HG02759 (cell line): ENCODE measurements at regions not wholly inside any gene's neighbourhood (a gene's known extent, or its start where the extent isn't known, plus 50 kb on each side); places are given as distances from the start of the nearest gene placed in this dataset.

Experiments used
- ATAC-seq: cut with Tn5 transposase; IDR thresholded peaks from one replicate; pipeline ENCODE4 v1.9.1; 2021; ENCODE audit warnings: mild to moderate bottlenecking, moderate library complexity; ENCODE audit not compliant: unreplicated experiment

DNA sequence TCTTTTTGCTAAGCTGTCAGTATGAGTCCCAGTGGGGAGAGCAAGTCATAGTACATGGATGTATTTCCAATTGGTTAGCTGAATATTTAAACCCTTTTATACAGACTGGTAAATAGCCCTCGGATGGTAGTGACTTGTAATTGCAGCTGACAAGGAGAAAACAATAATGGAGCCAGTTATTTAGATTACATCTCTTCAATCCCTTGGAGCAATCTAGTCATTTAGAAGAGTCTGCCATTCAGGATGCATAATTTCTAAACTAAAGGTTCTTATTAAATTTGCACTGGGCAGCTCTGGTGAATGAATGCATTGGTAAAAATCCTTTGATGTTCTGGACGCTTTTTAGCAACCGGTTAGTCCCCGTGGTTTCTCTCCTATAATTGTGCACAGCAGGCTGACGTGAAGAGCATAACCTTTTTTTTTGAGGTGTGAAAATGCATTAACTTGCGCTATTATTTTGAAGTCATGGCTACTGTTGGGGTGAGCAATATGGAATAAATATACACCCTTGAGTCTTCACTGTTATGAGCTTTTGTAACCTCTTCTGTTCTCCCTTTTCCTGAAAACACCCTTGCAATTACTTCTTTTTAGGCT, 158.6 kb upstream of the CD180 start:
- ATAC-seq = no peak

DNA sequence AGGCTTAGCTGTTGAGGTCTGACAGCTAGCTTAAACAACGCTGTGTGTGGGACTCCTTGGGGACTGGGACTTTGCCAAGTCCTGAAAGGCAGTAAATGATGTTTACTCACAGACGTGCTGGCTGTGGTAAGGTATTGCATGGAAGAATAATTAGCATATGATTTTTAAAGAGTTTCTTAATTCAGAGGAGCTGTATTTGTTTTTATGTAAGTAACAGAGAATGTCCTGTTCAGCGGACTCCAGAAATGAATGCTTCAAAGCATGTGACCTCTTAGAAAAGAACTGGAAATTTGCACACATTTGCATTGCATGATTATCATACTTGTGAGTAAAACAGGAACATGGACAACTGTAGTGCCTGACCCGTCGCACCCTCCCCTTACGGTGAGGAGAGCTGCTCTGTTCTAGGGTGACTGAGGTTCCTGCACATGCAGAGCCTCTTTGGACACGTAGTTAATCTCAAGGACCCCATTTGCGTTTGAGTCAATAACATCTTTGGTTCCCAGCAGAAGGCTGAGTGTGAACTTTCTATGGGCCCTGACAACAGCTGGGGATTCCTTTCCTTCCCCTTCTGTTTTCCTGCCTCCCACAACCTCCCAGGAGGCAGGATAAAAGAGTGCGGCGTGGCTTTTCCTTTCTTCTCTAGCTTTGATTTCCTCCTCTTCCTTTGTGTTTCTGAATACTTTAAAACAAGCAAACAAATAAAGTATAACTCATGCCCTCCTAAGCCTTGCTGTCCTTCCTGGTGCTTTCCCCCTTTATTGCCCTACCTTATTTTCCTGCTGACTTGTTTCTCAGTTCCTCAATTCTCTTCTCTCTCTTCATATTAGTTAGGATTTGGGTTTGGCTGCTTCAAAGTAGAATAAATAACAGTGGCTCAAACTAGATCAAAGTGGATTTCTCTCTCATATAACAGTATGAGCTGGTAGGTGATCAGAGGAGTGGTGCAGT, 157.2 kb upstream of the CD180 start:
- ATAC-seq = no peak

DNA sequence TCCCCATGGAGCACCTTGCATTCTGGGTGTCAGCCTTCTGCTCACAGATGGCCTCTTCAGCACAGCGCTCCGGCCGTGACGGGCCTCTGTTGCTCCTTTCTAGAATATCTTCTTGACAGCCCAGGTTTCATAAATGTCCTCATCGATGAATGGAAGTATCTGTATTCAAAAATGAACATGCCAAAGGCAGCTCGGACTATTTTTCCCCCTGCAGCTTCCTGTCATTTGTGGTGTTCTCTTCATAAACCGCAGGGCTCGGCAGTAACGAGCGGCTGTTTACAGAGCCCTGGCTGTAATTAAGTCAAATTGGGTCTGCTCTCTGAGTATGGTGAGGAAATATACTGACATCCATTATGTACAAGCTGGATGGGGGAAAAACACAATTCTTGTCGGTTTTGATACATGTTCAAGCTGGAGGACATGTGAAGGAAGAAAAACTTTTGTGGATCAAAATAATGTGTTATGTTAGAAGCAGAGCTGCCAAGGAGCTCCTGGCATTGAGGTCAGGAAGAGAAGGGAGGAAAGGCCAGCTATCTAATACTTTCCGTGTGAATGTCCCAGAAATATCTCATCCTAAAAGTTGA, 154.1 kb upstream of the CD180 start:
- no peak for ATAC-seq

DNA sequence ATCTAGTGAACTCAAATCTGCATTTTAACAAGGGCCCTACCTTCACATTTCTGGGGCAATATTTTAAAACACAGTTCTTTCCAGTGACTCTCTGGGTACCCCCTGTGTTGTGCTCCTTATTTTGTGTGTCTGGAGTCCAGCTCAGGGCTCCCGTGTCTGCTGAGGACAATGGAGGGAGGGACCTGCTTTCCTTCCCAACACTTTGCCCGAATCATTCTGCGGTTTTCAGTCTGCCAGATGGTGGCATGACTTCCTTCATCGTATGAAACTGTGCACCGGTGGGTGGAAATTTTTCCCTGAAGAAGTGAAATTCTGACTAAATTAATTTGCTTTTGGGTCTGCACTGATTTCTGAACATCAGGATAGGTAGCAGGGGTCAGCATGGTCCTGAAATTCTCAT, 153.6 kb upstream of the CD180 start:
- ATAC-seq = no peak

DNA sequence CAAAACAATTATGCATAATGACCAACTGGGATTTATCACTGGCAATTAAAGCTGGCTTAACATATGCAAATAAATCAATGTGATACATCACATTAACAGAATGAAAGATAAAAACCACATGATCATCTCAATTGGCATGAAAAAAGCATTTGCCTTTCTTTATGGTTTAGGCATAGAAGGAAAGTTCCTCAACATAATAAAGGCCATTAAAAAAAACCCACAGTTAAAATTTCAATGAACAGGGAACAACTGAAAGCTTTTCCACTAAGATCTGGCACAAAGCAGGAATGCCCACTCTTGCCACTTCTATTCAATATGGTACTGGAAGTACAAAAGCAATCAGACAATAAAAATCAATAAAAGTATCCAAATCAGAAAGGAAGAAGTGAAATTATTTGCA, 151.2 kb upstream of the CD180 start:
- ATAC-seq = no peak

DNA sequence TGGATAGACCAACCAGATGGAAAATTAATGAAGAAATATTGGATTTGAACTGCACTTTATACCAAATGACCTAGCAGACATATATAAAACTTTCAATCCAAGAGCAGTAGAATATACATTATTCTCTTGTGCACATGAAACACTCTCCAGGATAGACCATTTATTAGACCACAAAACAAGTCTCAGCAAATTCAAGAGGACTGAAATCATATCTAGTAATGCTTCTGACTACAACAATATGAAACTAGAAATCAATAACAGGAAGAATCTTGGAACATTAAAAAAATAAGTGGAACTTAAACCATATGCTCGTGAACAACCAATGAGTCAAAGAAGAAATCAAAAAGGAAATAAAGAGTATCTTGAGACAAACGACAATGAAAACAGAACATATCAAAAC, 150.0 kb upstream of the CD180 start:
- no peak for ATAC-seq

DNA sequence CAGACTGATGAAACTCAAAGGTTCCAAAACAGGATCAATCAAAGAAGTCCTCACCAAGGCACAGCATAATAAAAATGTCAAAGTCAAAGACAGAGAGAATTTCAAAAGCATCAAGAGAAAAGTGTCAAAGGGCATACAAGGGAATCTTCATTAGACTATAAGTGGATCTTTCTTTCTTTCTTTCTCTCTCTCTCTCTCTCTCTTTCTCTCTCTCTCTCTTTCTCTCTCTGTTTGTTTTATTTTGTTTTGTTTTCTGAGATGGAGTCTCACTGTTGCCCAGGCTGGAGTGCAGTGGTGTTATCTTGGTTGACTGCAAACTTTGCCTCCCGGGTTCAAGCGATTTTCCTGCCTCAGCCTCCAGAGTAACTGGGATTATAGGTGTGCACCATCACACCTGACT, 148.3 kb upstream of the CD180 start:
- ATAC-seq = no peak

DNA sequence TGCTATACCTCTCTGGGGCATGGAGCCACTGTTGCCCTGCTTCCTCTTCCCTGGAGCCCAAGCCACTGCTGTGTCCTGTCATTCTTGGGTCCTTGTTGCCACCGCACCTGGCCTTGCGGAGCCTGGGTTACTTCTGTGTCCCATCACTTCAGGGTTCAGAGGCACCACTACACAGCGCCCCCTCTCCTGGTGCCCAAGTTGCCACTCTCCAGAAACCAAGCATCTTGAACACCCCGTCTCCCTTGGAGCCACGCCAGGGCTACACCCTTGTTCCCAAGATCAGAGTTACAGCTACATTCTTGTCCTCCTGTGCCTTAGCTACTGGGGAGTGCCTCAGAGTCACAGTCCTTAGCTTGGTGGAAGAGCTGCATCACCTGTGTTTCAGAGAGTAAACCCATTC, 147.2 kb upstream of the CD180 start:
- ATAC-seq = no peak

DNA sequence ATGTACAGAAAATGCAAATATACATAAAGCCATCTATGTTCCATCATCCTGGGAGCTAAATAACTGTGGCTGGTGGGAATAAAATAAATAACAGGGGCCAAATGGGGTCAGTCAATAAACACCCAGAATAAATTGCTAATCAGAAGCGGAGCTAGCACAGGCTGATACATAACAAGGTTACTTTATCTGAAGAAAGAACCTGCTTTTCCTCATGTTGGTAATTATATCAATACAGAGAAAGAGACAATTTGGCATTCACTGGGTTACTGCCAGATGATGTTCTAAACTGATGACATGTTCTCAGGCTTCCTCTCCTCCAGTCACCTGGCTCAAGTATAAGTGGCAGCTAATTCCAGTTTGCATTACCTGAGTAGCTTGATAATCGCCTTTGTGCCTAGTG, 144.9 kb upstream of the CD180 start:
- ATAC-seq = no peak

DNA sequence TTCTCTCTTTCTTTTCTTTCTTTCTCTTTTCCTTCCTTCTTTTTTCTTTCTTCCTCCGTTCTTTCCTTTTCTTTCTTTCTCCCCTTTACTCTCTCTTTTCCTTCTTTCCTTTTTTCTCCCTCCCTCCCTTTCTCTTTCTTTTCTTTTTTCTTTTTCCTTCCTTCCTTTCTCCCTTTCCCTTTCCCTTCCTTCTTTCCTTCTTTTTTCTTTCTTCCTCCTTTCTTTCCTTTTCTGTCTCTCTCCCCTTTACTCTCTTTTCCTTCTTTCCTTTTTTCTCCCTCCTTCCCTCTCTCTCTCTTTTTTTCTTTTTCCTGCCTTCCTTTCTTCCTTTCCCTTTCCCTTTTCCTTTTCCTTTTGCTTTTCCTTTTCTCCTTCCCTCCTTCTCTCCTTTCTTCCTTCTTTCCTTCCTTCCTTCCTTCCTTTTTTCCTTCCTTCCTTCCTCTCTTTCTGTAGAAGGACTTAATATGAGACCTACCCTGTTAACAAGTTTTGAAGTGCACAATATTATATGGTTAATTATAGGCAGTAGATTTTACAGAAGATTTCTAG, 142.7 kb upstream of the CD180 start:
- ATAC-seq = no peak

DNA sequence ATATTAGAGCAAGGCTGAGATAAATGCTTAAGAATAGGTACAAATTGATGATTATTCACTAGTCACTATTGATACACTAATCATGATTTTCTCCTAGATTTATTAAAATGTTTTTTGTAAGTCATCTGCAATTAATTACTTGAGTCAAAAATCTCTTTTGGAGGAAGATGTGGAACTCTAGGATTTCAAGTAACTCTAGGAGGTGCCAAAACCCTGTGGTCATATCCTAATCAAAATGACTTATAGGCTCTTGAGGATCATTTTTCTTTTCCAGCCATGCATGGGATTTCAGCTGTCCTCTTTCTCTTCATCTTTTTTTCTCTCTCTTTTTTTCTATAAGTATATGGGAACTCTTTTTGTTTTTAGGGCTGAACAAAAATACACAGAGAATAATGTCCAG, 141.8 kb upstream of the CD180 start:
- no peak for ATAC-seq

DNA sequence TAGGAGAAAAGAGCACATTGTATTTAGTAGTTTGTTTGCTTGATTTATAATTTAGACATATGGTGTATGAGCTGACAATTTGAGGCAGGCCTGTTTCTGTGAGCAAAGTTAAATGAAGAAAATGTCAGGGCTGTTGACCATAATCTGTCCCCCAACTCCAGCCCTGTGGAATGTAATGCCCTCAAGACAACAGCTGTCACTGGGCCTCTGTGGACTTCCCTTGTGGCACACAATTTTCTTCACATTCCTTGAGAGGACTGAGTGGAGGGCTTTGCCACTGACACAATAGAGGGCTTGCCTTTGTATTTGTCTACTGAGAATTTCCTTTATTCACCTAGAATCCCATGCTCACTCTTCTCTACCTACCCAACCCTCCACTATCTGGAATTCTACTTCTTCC, 141.2 kb upstream of the CD180 start:
- no peak for ATAC-seq

DNA sequence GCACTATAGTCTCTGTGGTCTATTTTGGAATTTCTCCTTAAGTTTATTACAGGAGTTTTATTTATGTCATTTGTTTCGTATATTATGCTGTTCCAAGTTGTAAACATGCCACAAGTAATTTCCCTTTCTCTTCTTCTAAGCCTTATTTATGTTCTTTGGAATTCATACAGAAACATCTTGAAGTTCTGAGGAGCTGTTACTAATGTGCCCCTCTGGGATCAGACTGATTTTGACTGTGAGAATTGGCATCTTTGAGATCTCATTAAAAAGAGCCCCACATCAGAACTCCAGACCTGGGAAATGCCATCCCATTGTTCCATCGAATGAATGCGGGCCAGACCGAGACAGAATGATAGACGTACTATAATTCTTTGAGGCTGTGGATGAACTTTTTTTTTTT, 138.8 kb upstream of the CD180 start:
- ATAC-seq = no peak

DNA sequence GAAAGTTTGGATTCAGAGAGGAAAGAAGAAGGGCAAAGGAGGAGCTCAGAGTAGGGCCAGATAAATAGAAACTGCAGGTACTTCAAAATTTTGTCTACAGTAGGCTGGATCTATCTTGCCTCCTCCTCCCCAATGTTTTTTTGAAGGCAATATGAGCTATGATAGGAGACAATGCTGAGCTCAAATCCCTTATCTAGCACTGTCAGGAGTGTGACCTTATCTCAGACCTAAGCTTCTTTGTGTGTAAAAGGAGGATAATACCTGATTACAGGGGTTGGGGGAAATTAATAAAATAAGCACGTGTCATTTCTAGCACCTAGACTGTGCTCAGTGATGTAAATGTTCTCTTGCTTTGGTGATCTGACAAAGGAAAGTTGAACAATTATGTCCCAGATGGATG, 137.8 kb upstream of the CD180 start:
- ATAC-seq = no peak

DNA sequence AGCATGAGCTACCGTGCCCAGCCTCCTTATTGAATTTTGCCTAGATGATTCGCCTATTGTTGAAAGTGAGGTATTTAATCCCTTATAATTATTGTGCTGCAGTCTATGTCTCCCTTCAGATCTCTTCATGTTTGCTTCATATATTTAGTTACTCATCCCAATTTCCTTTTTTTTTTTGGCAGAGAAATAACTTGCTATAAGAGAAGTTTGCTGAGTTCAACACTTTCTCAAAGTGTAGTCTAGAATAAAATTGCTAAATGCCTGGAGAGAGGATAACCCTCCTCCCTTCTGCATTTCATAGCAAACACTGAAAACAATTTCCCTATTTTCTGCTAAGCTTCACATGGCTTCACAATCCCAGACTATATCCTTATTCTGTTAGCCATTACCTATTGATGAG, 136.6 kb upstream of the CD180 start:
- no peak for ATAC-seq

DNA sequence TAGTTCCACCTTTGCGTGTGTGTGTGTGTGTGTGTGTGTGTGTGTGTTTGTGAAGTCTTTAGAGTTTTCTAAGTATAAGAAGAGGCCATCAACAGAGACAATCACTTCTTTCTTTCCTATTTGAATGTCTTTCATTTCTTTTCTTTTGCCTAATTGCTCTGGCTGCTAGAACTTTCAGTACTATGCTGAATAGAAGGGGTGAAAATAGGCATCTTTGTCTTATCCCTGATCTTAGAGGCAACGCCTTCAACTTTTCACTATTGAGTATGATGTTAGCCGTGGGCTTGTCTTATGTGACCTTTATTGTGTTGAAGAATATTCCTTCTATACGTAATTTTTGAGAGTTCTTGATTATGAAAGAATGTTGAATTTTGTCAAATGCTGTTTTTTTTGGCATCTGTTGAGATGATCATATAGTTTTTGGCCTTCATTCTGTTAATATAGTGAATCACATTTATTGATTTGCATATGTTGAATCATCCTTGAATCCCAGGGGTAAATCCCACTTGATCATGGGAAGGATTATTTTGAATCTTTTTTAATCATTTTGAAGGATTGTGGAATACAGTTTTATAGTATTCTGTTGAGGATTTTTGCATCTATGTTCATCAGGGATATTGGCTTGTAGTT, 134.8 kb upstream of the CD180 start:
- no peak for ATAC-seq

DNA sequence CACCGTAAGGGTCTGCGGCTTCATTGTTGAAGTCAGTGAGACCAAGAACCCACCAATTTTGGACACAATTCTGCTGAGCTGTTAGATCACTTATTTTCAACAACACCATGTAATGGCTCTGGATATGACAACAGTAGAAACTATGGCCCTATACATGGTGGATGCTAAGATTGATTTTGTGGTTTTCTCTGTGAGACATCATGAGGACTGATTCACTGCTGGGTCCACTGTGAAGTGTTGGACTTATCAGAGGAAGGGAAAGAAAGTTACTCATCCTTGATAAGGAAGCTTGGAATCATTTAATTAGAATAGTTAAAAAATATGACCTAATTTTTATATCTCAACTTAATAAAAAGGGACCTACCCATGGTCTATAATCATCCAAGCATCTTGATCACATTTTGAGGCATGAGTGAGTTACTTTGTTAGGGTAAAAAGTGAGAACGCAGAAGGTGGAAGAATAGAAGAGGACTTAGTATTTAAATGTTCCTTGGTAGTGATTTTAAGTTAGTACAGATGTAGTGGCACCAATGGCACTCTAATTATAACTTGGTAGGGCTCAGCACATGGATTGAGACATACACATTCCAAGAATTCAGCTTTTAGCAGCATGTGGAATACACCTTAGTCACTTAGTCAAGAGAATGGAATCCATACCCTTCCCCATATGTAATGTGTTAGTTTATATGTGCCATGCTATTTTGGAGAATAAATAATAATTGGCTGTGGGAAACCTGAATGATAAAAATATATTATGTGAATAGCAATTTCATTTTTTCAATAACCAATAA, 123.5 kb upstream of the CD180 start:
- no peak for ATAC-seq

DNA sequence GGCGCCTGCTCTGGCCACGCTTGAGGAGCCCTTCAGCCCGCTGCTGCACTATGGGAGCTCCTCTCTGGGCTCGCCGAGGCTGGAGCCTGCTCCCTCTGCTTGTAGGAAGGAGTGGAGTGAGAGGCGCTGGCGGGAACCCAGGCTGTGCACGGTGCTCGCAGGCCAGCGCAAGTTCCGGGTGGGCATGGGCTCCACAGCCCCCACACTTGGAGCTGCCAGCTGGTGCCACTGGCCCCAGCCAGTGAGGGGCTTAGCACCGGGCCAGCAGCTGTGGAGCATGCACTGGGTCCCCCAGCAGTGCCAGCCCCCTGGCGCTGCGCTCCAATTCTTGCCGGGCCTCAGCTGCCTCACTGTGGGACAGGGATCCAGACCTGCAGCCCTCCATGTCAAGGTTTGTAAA, 122.1 kb upstream of the CD180 start:
- ATAC-seq = no peak

DNA sequence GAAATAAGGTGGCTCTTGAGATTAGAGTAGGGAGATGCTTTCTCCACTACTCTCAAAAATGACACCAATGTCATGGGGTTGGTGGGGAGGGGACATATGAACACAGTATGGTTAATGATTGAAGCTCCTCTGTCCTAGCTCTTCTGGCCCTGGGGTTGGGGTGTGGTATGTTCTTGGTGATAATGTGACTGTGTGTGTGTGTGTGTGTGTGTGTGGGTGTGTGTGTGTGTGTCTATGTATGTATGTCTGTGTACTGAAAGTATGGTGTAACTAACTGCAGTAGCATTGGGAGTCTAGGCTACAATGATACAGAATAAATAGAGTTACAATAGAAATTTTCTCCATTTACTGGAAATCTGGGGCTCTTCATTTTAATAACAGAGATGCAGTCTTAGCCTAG, 121.0 kb upstream of the CD180 start:
- no peak for ATAC-seq

DNA sequence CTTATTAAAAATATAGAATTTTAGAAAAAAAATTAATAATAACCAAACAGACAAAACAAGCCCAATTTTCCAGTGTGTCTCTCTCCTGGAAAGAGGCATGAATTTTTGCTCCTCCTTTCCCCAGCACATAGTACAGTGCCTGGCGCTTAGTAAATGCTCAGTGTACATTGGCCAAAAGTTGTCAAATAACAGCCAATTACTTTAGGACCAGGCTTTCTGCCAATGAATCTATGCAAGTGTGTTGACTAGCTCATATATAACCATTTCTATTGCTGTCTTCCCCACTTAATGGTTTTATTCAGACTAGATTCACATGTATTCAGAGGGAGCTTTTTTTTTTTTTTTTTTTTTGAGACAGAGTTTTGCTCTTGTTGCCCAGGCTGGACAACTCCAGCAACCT, 120.1 kb upstream of the CD180 start:
- no peak for ATAC-seq
